ENCODE measurements at regions not wholly inside any gene's neighbourhood (a gene's known extent, or its start where the extent isn't known, plus 50 kb on each side); places are given as distances from the start of the nearest gene placed in this dataset.

DNA sequence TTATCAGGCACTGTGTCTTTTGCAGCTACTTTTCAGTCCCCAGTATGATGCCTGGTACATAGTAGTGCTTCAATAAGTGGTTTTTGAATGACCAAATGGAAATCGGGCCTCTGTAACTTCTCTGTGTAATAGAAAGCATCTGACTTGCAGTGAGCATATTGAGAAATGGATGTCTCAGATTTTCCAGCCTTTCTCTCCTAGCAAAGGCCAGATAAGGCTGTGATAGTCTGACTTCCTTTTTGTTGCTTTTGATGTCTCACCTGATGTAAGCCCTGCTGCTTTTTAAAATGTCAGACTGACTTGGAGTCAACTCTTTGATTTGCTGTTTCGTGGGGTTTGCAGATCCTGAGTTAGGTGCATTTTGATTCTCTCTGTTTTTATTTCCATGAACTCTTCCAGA lies 590.0 kb upstream of the ZNF608 start:
- H3K4me3 ChIP-seq (ENCODE audit: low read depth, low read length), result no peak overlapping the region
- no peak for DNase-seq
- no peaks in the 10 kb centered on the region for H3K9me3 ChIP-seq
- peaks cover 5% of the 10 kb centered on the region; the same call in 1 of the 2 replicates for H3K4me1 ChIP-seq
- TF ChIP-seq, protein P1, sequence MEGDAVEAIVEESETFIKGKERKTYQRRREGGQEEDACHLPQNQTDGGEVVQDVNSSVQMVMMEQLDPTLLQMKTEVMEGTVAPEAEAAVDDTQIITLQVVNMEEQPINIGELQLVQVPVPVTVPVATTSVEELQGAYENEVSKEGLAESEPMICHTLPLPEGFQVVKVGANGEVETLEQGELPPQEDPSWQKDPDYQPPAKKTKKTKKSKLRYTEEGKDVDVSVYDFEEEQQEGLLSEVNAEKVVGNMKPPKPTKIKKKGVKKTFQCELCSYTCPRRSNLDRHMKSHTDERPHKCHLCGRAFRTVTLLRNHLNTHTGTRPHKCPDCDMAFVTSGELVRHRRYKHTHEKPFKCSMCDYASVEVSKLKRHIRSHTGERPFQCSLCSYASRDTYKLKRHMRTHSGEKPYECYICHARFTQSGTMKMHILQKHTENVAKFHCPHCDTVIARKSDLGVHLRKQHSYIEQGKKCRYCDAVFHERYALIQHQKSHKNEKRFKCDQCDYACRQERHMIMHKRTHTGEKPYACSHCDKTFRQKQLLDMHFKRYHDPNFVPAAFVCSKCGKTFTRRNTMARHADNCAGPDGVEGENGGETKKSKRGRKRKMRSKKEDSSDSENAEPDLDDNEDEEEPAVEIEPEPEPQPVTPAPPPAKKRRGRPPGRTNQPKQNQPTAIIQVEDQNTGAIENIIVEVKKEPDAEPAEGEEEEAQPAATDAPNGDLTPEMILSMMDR (IDR thresholded peaks at IDR 0.05; ENCODE audit: low read depth, low read length), result no peak
- no peaks in the 10 kb centered on the region for H3K27me3 ChIP-seq
- H3K36me3 ChIP-seq, result no peaks in the 10 kb centered on the region

DNA sequence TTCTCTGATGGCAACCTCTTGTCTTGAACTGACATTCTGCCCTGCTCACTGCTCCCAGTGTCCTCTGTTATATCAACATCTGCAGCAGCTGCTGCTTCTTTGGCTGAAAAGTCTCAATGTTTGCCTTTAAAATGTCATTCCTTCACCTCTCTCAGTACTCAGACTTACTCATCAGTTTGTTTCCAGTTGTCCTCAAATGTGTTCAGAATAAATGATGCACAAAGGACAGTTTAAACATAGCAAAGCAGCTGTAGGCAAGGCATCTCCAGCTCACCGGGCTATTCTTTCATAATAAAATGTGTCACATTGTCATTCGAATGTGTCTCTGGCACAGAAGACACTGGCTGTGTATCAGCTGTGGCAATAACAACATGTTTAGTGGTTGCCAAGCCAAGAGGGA lies 590.9 kb upstream of the ZNF608 start:
- Histone ChIP-seq H3K4me1 (peaks cover 2% of the 10 kb centered on the region; the same call in 1 of the 2 replicates), H3K9me3 (no peaks in the 10 kb centered on the region), H3K36me3 (no peaks in the 10 kb centered on the region), H3K27me3 (no peaks in the 10 kb centered on the region), H3K4me3 (ENCODE audit: low read depth, low read length) (no peak overlapping the region)
- no peak for DNase-seq
- TF ChIP-seq, protein P1 (IDR thresholded peaks at IDR 0.05; ENCODE audit: low read depth, low read length), result no peak

DNA sequence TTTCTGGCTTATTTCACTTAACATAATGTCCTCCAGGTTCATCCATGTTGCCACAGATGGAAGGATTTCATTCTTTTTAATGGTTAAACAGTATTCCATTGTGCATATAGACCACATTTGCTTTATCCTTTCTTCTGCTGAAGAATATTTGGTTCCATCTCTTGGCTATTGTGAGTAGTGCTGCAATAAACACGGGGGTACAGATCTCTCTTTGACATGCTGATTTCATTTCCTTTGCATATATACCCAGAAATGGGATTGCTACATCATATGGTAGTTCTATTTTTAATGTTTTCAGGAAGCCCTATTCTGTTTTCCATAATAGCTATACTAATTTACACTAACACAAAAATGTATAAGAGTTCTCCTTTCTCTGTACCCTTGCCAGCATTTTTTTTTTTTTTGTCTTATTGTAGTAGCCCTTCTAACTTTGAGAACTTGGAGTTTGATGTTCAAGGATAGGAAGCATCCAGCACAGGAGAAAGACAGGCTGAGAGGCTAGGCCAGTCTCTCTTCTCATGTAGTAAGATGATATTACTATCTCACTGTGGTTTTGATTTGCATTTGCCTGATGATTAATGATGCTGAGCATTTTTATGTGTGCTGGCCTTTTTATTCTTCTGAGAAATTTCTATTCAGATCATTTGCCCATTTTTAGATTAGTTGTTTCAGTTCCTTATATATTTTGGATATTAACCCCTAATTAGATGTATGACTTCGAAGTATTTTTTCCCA lies 592.2 kb upstream of the ZNF608 start:
- TF ChIP-seq, protein P1 (IDR thresholded peaks at IDR 0.05; ENCODE audit: low read depth, low read length), result no peak
- H3K4me3 ChIP-seq (ENCODE audit: low read depth, low read length), result no peak overlapping the region
- H3K27me3 ChIP-seq, result no peaks in the 10 kb centered on the region
- no peak for DNase-seq
- no peaks in the 10 kb centered on the region for H3K36me3 ChIP-seq
- H3K9me3 ChIP-seq, result no peaks in the 10 kb centered on the region
- no peaks in the 10 kb centered on the region for H3K4me1 ChIP-seq

GRCh38 chr5:125341436-125341835 lies 595.0 kb upstream of the ZNF608 start:
- TF ChIP-seq, protein P1 (IDR thresholded peaks at IDR 0.05; ENCODE audit: low read depth, low read length), result no peak

GRCh38 chr5:125343015-125343414 lies 596.6 kb upstream of the ZNF608 start:
- TF ChIP-seq, protein P1 (IDR thresholded peaks at IDR 0.05; ENCODE audit: low read depth, low read length), result no peak
- no peaks in the 10 kb centered on the region for H3K9me3 ChIP-seq

More at GRCh38 chr5:125341436-125341835, 595.0 kb upstream of the ZNF608 start:
- no peak for DNase-seq
- no peaks in the 10 kb centered on the region for H3K9me3 ChIP-seq
- H3K4me1 ChIP-seq, result no peaks in the 10 kb centered on the region
- H3K27me3 ChIP-seq, result no peaks in the 10 kb centered on the region
- no peak overlapping the region for H3K4me3 ChIP-seq (ENCODE audit: low read depth, low read length)
- H3K36me3 ChIP-seq, result no peaks in the 10 kb centered on the region

DNA sequence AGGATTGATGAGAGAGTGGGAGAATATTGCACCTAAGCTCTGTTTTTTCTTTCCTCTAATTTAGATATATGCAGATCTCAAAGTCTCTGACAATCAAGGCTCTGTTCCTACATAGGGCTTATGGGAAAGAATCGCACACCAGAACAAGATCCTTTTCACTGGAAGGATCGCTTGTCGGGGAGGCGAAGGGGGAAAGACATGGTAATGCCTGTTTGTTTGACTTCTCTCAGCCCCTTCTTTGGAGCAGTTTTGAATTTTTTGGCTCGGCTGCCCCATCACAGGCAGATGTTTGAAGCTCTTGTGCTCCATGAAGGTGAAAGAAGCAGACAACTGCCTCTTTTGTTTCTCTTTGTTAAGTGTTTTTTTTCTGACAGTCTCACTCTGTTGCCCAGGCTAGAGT lies 599.9 kb upstream of the ZNF608 start:
- Histone ChIP-seq H3K36me3 (no peaks in the 10 kb centered on the region), H3K4me1 (peaks cover 8% of the 10 kb centered on the region; the same call in 1 of the 2 replicates), H3K4me3 (ENCODE audit: low read depth, low read length) (no peak overlapping the region), H3K27me3 (no peaks in the 10 kb centered on the region), H3K9me3 (no peaks in the 10 kb centered on the region)
- no peak for DNase-seq
- TF ChIP-seq, protein P1 (IDR thresholded peaks at IDR 0.05; ENCODE audit: low read depth, low read length), result no peak

More at GRCh38 chr5:125343015-125343414, 596.6 kb upstream of the ZNF608 start:
- Histone ChIP-seq H3K36me3 (no peaks in the 10 kb centered on the region), H3K4me3 (ENCODE audit: low read depth, low read length) (no peak overlapping the region), H3K4me1 (peaks cover 6% of the 10 kb centered on the region; the same call in 1 of the 2 replicates), H3K27me3 (no peaks in the 10 kb centered on the region)
- DNase-seq, result no peak
